A549 (cell line): ENCODE measurements at regions not wholly inside any gene's neighbourhood (a gene's known extent, or its start where the extent isn't known, plus 50 kb on each side); places are given as distances from the start of the nearest gene placed in this dataset.

Experiments used
- RAD21 ChIP-seq, 2 experiments: fragments of >200 bp in 1 of 2; sonication (Bioruptor Twin) in 1 of 2; formaldehyde crosslinking in 1 of 2; IDR thresholded peaks in 1 of 2; conservative IDR thresholded peaks in 1 of 2; 2 replicates in 1 of 2; 3 replicates in 1 of 2; pipeline ENCODE4 v1.6.1; 2012 to 2018; ENCODE audit warnings: inconsistent platforms in 1 of 2
- TF ChIP-seq, protein P1 (sequence below): fragments of >200 bp; sonication (Bioruptor Twin); formaldehyde crosslinking; IDR thresholded peaks from 3 replicates; pipeline ENCODE4 v1.5.1; 2016

DNA sequence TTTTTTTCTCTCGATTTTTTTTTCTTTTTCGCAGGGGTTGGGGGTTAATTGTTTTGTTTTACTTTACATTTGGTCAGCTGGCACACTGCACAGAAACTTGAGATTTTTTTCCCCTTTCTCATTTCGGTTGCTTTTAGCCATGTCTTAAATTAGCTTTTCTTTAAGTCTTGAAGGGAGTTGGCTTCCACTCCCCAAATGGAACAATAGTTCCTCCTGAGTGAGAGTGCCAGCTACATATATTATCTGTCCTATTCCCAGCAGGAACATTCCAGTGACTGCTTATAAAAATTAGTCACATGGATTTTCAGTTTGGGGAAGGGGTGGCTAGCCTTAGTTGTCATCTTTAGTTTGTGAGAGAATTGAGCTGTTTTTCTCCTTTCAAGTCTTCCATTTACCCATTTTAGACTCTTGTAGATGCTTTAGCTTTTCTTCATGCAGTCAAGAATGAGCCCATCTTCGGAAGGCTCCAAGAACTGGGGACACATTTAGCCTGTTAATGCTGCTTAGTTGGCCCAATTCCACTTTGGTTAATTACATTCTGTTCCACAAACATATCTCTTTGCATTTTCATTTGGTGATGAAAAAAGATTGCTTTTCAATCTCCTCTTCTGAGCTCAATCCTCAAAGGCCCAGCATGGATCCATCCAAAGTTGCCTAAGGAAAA, 510.1 kb upstream of the CXADR start:
- no peak for TF ChIP-seq RAD21 (conservative IDR thresholded peaks at IDR 0.05 in 1 of 2, IDR thresholded peaks at IDR 0.05 in 1 of 2)
- TF ChIP-seq, protein P1, sequence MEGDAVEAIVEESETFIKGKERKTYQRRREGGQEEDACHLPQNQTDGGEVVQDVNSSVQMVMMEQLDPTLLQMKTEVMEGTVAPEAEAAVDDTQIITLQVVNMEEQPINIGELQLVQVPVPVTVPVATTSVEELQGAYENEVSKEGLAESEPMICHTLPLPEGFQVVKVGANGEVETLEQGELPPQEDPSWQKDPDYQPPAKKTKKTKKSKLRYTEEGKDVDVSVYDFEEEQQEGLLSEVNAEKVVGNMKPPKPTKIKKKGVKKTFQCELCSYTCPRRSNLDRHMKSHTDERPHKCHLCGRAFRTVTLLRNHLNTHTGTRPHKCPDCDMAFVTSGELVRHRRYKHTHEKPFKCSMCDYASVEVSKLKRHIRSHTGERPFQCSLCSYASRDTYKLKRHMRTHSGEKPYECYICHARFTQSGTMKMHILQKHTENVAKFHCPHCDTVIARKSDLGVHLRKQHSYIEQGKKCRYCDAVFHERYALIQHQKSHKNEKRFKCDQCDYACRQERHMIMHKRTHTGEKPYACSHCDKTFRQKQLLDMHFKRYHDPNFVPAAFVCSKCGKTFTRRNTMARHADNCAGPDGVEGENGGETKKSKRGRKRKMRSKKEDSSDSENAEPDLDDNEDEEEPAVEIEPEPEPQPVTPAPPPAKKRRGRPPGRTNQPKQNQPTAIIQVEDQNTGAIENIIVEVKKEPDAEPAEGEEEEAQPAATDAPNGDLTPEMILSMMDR = no peak
